Esophagus muscularis mucosa (tissue), 3 donors: ENCODE measurements at regions not wholly inside any gene's neighbourhood (a gene's known extent, or its start where the extent isn't known, plus 50 kb on each side); places are given as distances from the start of the nearest gene placed in this dataset.

Experiments
- CTCF ChIP-seq, 3 experiments: fragments of 200-600 bp in 2 of 3; fragments of 450-650 bp in 1 of 3; sonication (generic) in 2 of 3; IDR thresholded peaks; one replicate each; pipeline ENCODE4 v1.5.1; 2017 to 2019; ENCODE audit warnings: antibody characterized with exemption in 3 of 3, mild to moderate bottlenecking in 2 of 3, moderate library complexity in 1 of 3
- POLR2A ChIP-seq: fragments of 450-650 bp; IDR thresholded peaks from one replicate; pipeline ENCODE4 v1.6.1; 2017; ENCODE audit warnings: antibody characterized with exemption, moderate library complexity, mild to moderate bottlenecking, low read depth

GRCh38 chr10:24000271-24000813 lies 208.6 kb upstream of the KIAA1217 start:
- TF ChIP-seq CTCF (IDR thresholded peaks at IDR 0.05) (no peak), POLR2A (no peak)
